ENCODE measurements at regions not wholly inside any gene's neighbourhood (a gene's known extent, or its start where the extent isn't known, plus 50 kb on each side); places are given as distances from the start of the nearest gene placed in this dataset.
"Not testable (repeated sequence)": the region's sequence is repeated elsewhere in the genome, so short reads cannot be mapped to it uniquely, and the experiment has no call there.

DNA sequence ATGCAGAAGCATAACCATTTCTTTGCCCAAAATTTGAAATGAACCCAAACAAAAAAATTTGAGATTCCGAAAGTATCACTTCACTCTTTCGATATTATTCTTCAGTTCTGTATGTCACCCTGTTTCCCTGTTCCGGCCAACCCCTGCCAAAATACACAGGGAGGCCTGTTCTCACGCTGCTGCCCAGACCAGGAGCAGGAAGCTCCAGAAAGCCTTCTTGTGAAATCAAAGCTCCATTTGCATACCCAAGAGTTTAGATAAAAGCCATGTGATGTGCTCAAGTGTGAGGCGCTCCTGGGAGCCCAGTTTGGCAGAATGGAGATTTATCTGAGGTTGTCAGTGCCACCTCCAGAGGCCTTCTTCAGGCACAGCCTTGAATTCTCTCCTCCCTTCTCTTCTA, 236.2 kb downstream of the FGFR2 start:
- no peak overlapping the region for H3K4me3 ChIP-seq (ENCODE audit: low read length)
- no peak for DNase-seq (ENCODE audit: low read depth, low spot score)

DNA sequence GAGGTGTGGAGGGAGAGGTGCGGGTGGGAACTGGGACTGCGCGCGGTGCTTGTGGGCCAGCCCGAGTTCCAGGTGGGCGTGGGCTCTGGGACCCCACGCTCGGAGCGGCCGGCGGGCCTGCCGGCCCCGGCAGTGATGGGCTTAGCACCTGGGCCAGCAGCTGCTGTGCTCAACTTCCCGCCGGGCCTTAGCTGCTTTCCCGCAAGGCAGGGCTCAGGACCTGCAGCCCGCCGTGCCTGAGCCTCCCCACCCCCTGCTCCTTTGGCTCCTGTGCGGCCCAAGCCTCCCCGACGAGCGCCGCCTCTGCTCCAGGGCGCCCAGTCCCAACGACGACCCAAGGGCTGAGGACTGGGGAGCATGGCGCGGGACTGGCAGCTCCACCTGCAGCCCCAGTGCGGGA, 232.7 kb downstream of the FGFR2 start:
- no peak for DNase-seq (ENCODE audit: low read depth, low spot score)
- no peak overlapping the region for H3K4me3 ChIP-seq (ENCODE audit: low read length)

DNA sequence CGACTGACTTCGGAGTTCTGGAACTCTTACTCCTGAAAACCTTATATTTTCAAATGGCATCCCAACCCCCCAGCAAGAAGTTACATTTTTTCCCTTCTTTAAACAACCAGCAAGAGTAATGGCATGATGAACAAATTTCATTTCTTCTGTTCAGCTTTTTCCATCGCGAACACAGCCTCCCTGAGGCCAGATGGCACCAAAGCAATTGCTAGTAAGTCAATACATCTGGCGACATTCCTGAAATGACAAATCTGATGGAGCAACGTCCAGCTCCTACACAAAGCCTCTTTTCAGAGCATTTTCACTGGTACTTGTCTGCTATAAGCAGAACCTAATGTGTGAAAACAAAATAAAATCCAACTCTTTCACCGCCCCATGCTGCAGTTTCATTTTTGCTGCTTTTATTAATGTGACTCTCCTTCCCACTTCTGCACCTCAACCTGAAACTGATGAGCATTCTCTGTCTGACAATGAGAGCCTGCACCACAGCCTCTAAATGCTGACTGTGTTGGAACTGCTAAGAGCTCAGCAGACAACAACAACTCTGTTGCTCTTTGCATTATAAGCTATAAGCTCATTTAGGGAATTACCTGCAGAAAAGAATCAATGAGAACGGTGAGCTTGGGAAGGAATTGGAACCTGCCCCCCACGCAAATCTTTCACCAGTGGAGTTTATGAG, 229.8 kb downstream of the FGFR2 start:
- no peak overlapping the region for H3K4me3 ChIP-seq (ENCODE audit: low read length)
- DNase-seq (ENCODE audit: low read depth, low spot score), result no peak

DNA sequence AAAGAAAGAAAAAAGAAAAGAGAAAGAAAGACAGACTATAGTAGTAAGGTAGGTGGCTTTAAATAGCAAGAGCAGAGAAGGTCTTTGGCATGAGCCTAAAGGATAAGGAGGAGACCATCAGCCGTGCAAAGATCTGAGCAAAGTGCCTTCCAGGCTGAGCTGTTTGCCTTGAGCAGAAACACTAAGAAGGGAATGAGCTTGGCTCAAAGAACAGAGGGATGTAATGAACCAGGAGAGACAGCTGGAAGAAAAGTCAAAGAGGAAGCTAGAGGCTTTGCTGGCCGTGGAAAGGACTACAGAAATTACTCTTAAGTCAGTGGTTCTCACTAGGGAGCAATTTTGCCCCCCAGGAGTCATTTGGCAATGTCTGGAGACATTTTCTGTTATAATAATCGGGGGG, 228.6 kb downstream of the FGFR2 start:
- H3K4me3 ChIP-seq (ENCODE audit: low read length), result no peak overlapping the region
- no peak for DNase-seq (ENCODE audit: low read depth, low spot score)

DNA sequence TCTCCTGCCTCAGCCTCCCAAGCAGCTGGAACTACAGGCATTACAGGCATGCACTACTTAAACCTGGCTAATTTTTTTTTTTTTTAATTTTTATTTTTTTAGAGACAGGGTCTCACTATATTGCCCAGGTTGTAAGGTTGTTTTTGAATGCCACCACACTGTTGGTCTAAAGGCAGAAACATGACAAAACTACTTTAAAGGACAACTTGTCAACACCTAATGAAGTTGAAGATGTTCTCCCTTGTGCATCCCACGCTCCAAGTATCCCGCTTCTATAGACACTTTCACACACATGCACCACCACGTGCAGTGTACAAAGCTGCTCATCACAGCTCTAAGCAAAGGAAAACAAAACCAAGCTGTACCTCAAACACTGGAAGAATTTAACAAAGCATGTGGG, 226.4 kb downstream of the FGFR2 start:
- no peak for DNase-seq (ENCODE audit: low read depth, low spot score)
- H3K4me3 ChIP-seq (ENCODE audit: low read length), result no peak overlapping the region

DNA sequence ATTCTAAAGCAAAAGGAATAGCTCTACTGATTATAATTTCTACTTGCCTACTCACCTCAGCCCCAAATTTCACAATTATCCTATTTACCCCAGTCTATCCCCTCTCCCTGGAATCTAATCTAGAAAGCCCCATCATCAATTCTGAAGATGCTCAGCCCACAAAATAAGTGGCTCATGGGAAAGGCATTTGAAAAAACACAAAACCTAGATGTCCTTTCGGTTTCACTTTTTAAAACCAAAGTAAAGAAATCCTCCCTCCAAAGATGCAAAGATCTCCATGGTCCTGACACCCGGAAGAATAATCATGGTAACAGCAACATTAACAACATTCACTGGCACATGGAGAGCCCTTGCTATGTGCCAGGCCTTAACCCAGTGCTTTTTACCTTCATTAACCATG, 224.8 kb downstream of the FGFR2 start:
- H3K4me3 ChIP-seq (ENCODE audit: low read length), result no peak overlapping the region
- no peak for DNase-seq (ENCODE audit: low read depth, low spot score)

DNA sequence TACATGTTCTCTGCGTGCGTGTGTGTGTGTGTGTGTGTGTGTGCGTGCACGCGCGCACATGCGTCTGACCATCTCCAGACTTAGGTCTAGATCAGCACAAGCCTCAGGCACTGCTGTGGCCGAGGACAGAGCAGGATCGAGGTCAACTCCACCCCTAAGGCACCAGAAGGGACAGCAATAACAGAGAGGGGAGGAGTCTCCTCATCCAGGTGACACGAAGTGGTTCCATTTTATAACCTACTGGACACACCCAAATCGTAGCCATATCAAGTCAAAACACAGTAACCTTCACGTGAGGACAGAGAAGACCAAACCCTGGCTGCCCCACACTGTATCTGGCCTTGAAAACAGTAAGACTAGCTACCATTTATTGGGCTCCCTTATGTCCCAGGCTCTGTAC, 224.1 kb downstream of the FGFR2 start:
- no peak for DNase-seq (ENCODE audit: low read depth, low spot score)
- H3K4me3 ChIP-seq (ENCODE audit: low read length), result no peak overlapping the region

DNA sequence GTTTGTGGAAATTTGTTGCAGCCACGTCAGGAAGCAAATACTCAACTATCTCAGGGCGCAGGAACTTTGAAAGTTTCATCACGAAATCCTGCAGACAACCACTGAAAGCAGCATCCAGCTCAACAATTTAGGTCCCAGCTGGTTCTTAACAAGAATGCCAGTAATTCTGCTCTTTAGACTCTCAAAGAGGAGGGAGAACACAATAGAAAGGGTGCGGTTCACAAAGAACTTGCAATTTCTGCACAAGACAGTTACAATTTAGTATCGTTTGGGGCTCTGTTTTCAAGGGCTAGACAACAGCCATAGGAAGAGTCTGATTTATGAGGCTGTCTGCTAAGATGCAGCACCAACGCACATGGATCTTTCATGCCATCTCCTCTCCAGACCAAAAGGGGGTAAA, 223.1 kb downstream of the FGFR2 start:
- H3K4me3 ChIP-seq (ENCODE audit: low read length), result no peak overlapping the region
- no peak for DNase-seq (ENCODE audit: low read depth, low spot score)

DNA sequence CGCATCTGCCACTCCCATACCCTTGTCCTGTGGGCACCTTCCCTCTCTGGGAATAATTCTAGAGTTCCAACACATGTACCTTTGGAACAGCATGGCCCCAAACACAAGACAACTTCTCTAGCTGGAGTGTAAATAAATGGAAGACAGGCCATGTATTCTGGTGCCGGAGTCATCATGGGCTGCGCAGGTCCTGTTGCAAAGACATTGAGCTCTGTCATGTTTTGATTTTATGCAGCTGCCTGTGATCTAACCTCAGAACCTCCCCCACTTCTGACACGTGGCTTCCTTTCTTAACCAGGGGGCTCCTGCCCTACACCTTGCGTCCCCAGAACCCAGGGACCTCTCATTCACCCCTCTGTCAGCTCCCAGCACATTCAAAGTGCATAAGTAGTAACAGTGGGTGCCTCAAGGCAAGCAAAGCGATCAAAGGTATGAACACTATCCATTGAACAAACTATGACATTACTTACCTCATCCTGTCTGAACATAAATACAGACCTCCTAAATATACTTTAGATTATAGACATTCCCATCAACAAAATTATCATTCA, 219.9 kb downstream of the FGFR2 start:
- no peak overlapping the region for H3K4me3 ChIP-seq (ENCODE audit: low read length)
- no peak for DNase-seq (ENCODE audit: low read depth, low spot score)

DNA sequence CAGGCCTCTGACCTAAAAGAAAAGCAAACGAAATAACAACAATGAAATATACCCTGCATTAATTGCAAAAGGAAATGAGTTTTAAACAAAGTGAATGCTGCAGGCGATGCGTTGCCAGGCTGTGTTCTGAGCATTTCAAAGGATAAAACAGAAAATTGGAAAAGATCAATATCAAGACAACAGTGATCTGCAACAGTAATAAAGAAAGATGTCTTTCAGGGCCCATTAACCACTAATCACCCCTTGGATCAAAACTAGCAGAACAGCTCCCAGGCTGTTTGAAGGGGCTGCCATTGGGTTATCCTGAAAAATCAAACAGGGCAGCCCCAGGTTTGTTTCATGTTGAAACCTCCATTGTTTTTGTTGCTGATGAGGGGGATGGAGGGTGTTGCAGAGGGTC, 219.2 kb downstream of the FGFR2 start:
- H3K4me3 ChIP-seq (ENCODE audit: low read length), result no peak overlapping the region
- no peak for DNase-seq (ENCODE audit: low read depth, low spot score)

DNA sequence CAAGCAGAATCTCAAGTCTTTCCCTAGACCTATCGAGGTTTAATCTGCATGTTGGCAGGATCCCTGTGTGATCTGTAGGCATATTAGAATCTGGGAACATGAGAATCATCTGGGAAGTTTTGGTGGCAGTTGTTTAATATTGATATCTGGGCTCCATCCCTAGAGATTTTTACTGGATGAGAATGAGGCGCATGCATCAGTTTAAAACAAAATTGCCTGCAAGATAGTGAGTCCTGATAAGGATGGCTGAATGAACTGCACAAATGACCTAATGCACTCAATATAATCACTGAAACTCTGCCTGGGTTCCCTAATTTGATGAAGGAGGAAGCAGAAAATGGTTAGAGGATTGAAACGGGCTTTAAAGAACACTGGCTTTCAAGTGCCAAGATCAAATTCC, 218.0 kb downstream of the FGFR2 start:
- DNase-seq (ENCODE audit: low read depth, low spot score), result no peak
- H3K4me3 ChIP-seq (ENCODE audit: low read length), result no peak overlapping the region

DNA sequence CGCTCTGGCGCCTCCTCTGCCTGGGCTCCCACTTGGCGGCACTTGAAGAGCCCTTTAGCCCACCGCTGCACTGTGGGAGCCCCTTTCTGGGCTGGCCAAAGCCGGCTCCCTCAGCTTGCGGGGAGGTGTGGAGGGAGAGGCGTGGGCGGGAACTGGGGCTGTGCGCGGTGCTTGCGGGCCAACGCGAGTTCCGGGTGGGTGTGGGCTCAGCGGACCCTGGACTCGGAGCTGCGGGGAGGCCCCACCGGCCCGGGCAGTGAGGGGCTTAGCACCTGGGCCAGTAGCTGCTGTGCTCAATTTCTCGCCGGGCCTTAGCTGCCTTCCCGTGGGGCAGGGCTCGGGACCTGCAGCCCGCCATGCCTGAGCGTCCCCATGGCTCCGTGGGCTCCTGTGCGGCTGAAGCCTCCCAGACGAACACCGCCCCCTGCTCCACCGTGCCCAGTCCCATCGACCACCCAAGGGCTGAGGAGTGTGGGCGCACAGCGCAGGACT, 216.2 kb downstream of the FGFR2 start:
- DNase-seq (ENCODE audit: low read depth, low spot score), result not testable (repeated sequence)

DNA sequence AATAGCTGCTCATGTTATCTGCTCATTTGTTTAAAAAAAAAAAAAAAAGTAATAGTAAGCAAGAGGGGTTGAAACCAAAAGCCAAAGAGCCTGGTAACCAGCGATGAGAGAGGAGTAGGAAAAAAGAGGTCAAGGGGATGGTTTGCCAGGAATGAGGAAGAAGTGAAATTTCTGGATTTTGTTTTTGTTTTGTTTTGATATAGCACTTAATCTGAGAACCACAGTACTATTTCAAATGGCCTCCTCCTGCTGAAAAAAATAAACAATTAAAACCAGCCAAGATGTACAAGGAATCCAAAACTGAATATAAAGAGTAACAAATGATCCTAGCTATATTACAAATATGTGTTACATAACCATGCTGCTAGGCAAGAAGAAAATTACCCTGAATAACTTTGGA, 213.1 kb downstream of the FGFR2 start:
- no peak for DNase-seq (ENCODE audit: low read depth, low spot score)
- no peak overlapping the region for H3K4me3 ChIP-seq (ENCODE audit: low read length)

More for the DNA sequence above, 216.2 kb downstream of the FGFR2 start:
- H3K4me3 ChIP-seq (ENCODE audit: low read length), result not testable (repeated sequence)

DNA sequence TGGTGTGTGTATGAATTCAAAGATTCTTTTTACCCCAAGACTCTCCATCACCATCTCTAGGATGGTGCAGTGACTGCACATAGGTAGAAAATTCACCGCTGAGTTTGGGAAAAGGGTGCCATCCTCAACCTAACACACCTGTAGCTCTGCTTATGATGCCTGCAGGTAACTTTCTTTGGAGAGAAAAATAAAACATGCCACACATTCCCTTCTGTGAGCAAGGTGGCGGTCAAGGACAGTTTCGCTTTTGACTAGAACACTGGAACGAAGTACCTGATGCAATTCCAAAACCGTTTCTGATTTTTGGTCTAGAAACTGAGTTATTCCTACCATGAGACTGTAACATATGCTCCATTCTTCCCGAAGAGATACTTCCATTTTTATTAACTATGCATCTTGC, 205.6 kb downstream of the FGFR2 start:
- H3K4me3 ChIP-seq (ENCODE audit: low read length), result no peak overlapping the region
- DNase-seq (ENCODE audit: low read depth, low spot score), result no peak

DNA sequence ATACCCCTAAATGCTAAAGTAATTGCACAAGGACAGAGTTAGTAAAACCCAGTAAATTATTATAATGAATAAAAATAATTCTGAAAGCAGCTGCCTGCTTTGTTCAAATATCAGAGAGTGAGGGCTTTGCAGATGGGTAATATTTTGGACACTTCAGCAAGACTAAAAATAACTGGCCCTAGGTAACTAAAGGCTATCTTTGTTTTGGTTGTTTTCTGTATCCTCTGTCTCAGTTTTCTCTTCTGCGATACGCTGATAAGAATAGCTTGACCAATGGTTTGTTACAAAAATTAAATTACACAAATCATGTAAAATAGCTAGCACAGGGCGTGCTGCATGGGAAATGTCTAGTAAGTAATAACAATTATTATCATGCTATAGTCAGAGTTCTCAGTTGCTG, 204.7 kb downstream of the FGFR2 start:
- DNase-seq (ENCODE audit: low read depth, low spot score), result no peak
- no peak overlapping the region for H3K4me3 ChIP-seq (ENCODE audit: low read length)

DNA sequence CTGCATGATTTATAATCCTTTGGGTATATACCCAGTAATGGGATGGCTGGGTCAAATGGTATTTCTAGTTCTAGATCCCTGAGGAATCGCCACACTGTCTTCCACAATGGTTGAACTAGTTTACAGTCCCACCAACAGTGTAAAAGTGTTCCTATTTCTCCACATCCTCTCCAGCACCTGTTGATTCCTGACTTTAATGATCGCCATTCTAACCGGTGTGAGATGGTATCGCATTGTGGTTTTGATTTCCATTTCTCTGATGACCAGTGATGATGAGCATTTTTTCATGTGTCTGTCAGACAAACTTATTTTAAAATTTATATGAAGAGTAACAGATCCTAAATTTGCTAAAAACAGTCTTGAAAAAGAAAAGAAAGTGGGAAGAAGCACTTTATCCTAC, 197.7 kb downstream of the FGFR2 start:
- H3K4me3 ChIP-seq (ENCODE audit: low read length); DNase-seq (ENCODE audit: low read depth, low spot score): not testable (repeated sequence)

DNA sequence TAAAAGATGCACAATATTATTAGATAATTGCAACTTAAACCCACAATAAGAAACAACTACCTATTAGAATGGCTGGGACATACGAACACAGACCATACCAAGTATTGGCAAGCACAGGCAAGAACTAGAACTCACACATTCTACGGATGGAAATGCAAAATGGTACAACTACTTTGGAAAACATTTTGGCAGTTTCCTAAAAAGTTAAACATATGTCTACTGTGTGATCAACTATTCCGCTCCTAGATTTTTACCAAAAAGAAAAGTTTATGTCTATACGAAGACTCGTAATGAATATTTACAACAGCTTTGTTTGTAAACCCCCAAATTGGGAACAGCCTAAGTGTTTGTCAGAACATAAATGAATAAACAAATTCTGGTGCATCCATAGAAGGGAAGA, 194.7 kb downstream of the FGFR2 start:
- no peak for DNase-seq (ENCODE audit: low read depth, low spot score)
- H3K4me3 ChIP-seq (ENCODE audit: low read length), result no peak overlapping the region

DNA sequence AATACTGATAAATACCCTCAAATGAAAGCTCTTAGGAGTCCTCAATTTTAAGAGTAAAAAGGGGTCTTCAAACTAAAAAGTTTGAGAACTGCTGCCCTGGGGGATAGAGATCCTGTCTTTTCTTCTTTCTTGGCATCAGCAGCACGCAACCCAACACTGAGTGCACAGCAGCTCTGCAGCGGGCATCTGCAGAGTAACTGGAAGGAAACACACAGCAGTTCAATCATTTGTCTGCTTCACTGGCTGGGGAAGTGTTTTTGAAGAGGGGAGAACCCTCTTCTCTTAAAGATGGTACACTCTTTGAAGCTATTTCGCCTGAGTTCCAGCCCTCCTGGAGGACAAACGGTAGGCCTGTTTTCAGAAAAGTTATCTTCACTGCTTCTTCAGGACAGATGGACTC, 193.6 kb downstream of the FGFR2 start:
- H3K4me3 ChIP-seq (ENCODE audit: low read length), result no peak overlapping the region
- DNase-seq (ENCODE audit: low read depth, low spot score), result no peak

DNA sequence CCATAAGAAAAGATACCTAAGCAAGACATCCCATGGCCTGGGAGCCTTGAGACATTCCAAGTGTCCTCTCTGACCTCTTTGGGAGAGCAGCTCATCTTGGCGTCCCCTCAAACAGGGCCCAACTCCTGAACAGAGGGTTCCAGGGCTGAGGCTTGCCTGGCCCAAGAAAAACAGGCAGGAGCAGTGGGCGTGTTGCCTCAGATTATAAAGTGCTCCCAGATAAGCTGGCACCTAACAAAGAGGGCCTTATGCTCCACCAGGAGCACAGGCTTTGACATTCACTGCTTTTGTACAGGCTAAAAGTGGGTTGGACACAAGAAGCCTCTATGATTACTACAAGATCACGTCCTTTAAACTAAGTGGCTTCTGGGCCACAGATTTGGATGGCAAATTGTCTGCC, 193.1 kb downstream of the FGFR2 start:
- DNase-seq (ENCODE audit: low read depth, low spot score), result no peak

DNA sequence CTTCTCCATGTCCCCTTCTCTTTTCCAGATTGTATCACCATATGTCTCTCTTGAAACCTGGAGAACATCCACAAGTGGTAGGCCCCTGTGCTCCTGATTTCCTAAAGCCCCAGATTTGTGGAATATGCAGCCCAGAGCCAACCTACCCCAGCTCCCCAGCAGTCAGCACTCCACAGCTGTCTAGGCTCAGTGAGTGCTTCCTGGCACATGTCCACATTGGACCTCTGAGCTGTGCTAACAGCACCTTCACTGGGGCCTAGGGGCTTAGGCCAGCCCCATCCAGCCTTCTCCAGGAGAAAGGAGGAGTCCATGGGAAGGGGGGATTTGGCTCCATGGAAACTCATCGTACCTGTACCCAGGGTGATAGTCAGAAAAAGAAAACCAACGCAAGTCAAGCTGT, 192.7 kb downstream of the FGFR2 start:
- no peak overlapping the region for H3K4me3 ChIP-seq (ENCODE audit: low read length)
- no peak for DNase-seq (ENCODE audit: low read depth, low spot score)

More for the DNA sequence above, 193.1 kb downstream of the FGFR2 start:
- no peak overlapping the region for H3K4me3 ChIP-seq (ENCODE audit: low read length)

DNA sequence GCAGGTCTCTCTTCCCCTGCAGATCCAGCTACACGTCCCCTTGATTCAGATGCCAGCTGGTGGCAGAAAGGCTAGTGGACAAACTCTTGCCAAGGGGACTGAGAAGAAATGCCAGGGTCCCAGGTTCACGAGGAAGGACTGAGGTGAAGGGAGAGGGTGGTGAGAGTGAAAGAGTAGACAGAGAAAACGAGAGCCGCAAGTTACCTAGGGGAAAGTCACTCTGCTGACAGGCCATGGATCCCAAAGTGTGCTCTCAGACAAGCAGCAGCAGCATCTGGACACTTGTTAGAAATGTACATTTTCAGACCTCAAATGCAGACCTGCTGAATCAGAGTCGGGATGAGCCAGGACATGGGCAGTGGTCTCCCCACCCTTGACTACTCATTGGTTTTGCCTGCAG, 192.3 kb downstream of the FGFR2 start:
- no peak for DNase-seq (ENCODE audit: low read depth, low spot score)
- no peak overlapping the region for H3K4me3 ChIP-seq (ENCODE audit: low read length)

Data from Jurkat, Clone E6-1 (cell line).